AML-193 (cell line): ENCODE measurements at regions not wholly inside any gene's neighbourhood (a gene's known extent, or its start where the extent isn't known, plus 50 kb on each side); places are given as distances from the start of the nearest gene placed in this dataset.

Experiments
- DNase-seq, 2 experiments: peaks; one replicate each; lab custom pipeline; 2025; lab: John Stamatoyannopoulos, UW

- no peak for DNase-seq
Measured at GRCh38 chr2:118665784-118666529, 181.5 kb downstream of the EN1 start.

GRCh38 chr2:118661179-118661578 lies 186.3 kb downstream of the EN1 start:
- no peak for DNase-seq

GRCh38 chr2:118658596-118659198 lies 188.8 kb downstream of the EN1 start:
- no peak for DNase-seq

GRCh38 chr2:118657466-118657865 lies 190.0 kb downstream of the EN1 start:
- DNase-seq: no peak

- no peak for DNase-seq
Measured at GRCh38 chr2:118654945-118655344, 192.5 kb downstream of the EN1 start.

GRCh38 chr2:118650327-118650726 lies 197.1 kb downstream of the EN1 start:
- DNase-seq: no peak

- no peak for DNase-seq
Measured at GRCh38 chr2:118645876-118646275, 201.6 kb downstream of the EN1 start.

GRCh38 chr2:118644190-118644589 lies 203.3 kb downstream of the EN1 start:
- DNase-seq: no peak

- DNase-seq: no peak
Measured at GRCh38 chr2:118643294-118643693, 204.2 kb downstream of the EN1 start.

- no peak for DNase-seq
Measured at GRCh38 chr2:118642501-118642900, 204.9 kb downstream of the EN1 start.

GRCh38 chr2:118641711-118642110 lies 205.7 kb downstream of the EN1 start:
- DNase-seq: no peak

- no peak for DNase-seq
Measured at GRCh38 chr2:118639371-118639770, 208.1 kb downstream of the EN1 start.

GRCh38 chr2:118638453-118638852 lies 209.0 kb downstream of the EN1 start:
- no peak for DNase-seq

GRCh38 chr2:118635891-118636290 lies 211.6 kb downstream of the EN1 start:
- no peak for DNase-seq

- DNase-seq: no peak
Measured at GRCh38 chr2:118634876-118635275, 212.6 kb downstream of the EN1 start.

GRCh38 chr2:118633371-118634018 lies 214.0 kb downstream of the EN1 start:
- no peak for DNase-seq

GRCh38 chr2:118632921-118633320 lies 214.5 kb downstream of the EN1 start:
- DNase-seq: no peak

- DNase-seq: no peak
Measured at GRCh38 chr2:118627156-118627555, 220.3 kb downstream of the EN1 start.

GRCh38 chr2:118622913-118623312 lies 224.5 kb downstream of the EN1 start:
- no peak for DNase-seq

- DNase-seq: no peak
Measured at GRCh38 chr2:118622108-118622507, 225.3 kb downstream of the EN1 start.

- DNase-seq: no peak
Measured at GRCh38 chr2:118618279-118618678, 229.2 kb downstream of the EN1 start.

GRCh38 chr2:118616432-118616831 lies 231.0 kb downstream of the EN1 start:
- no peak for DNase-seq

- no peak for DNase-seq
Measured at GRCh38 chr2:118614841-118615271, 232.6 kb downstream of the EN1 start.
